PC-3 (cell line): ENCODE measurements at regions not wholly inside any gene's neighbourhood (a gene's known extent, or its start where the extent isn't known, plus 50 kb on each side); places are given as distances from the start of the nearest gene placed in this dataset.
"Not testable (repeated sequence)": the region's sequence is repeated elsewhere in the genome, so short reads cannot be mapped to it uniquely, and the experiment has no call there.

ENCODE experiments used
- ATAC-seq: fragments of 200-7000 bp; cut with Tn5 transposase; 2 replicates; pipeline ENCODE4 v1.9.1; 2020; ENCODE audit warnings: mild to moderate bottlenecking, moderate library complexity
- BruUV-seq: library from RNA; stranded (reverse); fragments of 400-500 nt; replicated peaks from 2 replicates; lab custom pipeline; 2021; lab: Mats Ljungman, UMichigan
- CTCF ChIA-PET: fragments of 300-600 bp; sonication (Branson Sonifier 250); formaldehyde crosslinking; loops from one replicate; lab custom pipeline; 2022; ENCODE audit warnings: antibody characterized with exemption; lab: Charles Lee
- POLR2A ChIA-PET: fragments of 300-600 bp; sonication (Branson Sonifier 250); formaldehyde crosslinking; loops from one replicate; lab custom pipeline; 2022; ENCODE audit warnings: antibody characterized with exemption; ENCODE audit not compliant: unreplicated experiment; lab: Charles Lee
- DNase-seq: peaks from one replicate; pipeline ENCODE4 v3.0.0-alpha.2; 2015
- H2AFZ ChIP-seq: fragments of 300-600 bp; sonication (generic); 2 replicates; pipeline ENCODE4 v1.6.0; 2016; ENCODE audit warnings: antibody characterized with exemption, low read length
- H3F3A ChIP-seq: fragments of 300-600 bp; sonication (generic); one replicate; pipeline ENCODE4 v1.6.0; 2017; ENCODE audit warnings: antibody characterized with exemption, low read length, control low read depth, mild to moderate bottlenecking; ENCODE audit not compliant: unreplicated experiment
- H3K27ac ChIP-seq: fragments of 300-600 bp; sonication (generic); 2 replicates; pipeline ENCODE4 v1.5.1; 2016; ENCODE audit warnings: mild to moderate bottlenecking, low read length
- H3K27me3 ChIP-seq: fragments of 300-600 bp; sonication (generic); 2 replicates; pipeline ENCODE4 v1.6.1; 2016; ENCODE audit warnings: low read length, mixed read lengths
- H3K36me3 ChIP-seq: fragments of 300-600 bp; sonication (generic); 2 replicates; pipeline ENCODE4 v1.6.1; 2016; ENCODE audit warnings: low read depth, mixed run types, low read length, mixed read lengths
- H3K4me1 ChIP-seq: fragments of 300-600 bp; sonication (generic); 2 replicates; pipeline ENCODE4 v1.5.1; 2016; ENCODE audit warnings: low read length; ENCODE audit not compliant: insufficient read depth
- H3K4me2 ChIP-seq: fragments of 300-600 bp; sonication (generic); 2 replicates; pipeline ENCODE4 v1.6.0; 2016; ENCODE audit warnings: low read length
- H3K4me3 ChIP-seq: fragments of 300-600 bp; sonication (generic); 2 replicates; pipeline ENCODE4 v1.5.1; 2016; ENCODE audit warnings: mild to moderate bottlenecking, low read length, mixed read lengths
- H3K79me2 ChIP-seq: fragments of 300-600 bp; sonication (generic); 2 replicates; pipeline ENCODE4 v1.6.1; 2017; ENCODE audit warnings: low read length, mixed read lengths
- H3K9ac ChIP-seq: fragments of 300-600 bp; sonication (generic); 2 replicates; pipeline ENCODE4 v1.6.0; 2016; ENCODE audit warnings: mild to moderate bottlenecking, low read length
- H3K9me2 ChIP-seq: fragments of 300-600 bp; sonication (generic); replicated peaks from 2 replicates; pipeline ENCODE4 v1.6.1; 2016; ENCODE audit warnings: mixed run types, low read length, mixed read lengths
- H3K9me3 ChIP-seq: fragments of 300-600 bp; sonication (generic); 2 replicates; pipeline ENCODE4 v1.6.1; 2016; ENCODE audit warnings: low read length, mixed read lengths
- H4K20me1 ChIP-seq: fragments of 300-600 bp; sonication (generic); 2 replicates; pipeline ENCODE4 v1.6.1; 2016; ENCODE audit warnings: low read length, mixed read lengths
- CTCF ChIP-seq: fragments of 300-600 bp; sonication (generic); conservative IDR thresholded peaks from 2 replicates; pipeline ENCODE4 v1.5.1; 2017; ENCODE audit warnings: antibody characterized with exemption, low read depth, mild to moderate bottlenecking, low read length
- EZH2 ChIP-seq: fragments of 300-600 bp; sonication (generic); IDR thresholded peaks from one replicate; pipeline ENCODE4 v1.6.1; 2017; ENCODE audit warnings: antibody characterized with exemption, mild to moderate bottlenecking, low read length; ENCODE audit not compliant: unreplicated experiment
- EZH2phosphoT487 ChIP-seq: fragments of 300-600 bp; sonication (generic); IDR thresholded peaks from 2 replicates; pipeline ENCODE4 v1.6.1; 2018; ENCODE audit warnings: mild to moderate bottlenecking, antibody characterized with exemption, low read length, borderline replicate concordance
- intact Hi-C: fragments of 100-400 bp; cut with micrococcal nuclease; formaldehyde crosslinking; loops from 2 replicates; pipeline ENCODE4 v1.9.0; 2023

DNA sequence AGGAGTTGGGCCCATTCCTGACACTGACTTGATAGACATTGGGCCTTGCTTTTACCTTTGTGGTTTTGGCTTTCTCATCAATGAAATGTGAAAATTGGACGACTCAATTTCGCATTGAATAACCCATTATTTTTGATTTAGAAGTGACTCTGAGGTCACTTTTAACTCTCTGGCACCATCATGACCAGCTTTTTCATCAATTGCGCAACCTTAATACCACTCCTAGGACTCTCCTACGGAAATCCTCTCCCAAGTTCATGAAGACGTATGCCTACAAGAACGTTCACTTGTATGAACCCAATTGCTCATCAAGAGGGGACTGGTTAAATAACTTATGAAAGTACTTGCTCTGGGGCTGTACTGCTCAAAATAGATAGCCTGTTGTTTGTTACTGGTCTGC, 86.7 kb upstream of the CHD6 start:
- no TSS peak for BruUV-seq
- no peak for ATAC-seq
- Histone ChIP-seq H3K4me2 (no peak overlapping the region), H3K9me3 (no peaks in the 10 kb centered on the region), H3K4me3 (no peak overlapping the region), H3K9ac (no peak overlapping the region), H3K36me3 (no peaks in the 10 kb centered on the region), H3F3A (no peaks in the 10 kb centered on the region), H3K79me2 (no peaks in the 10 kb centered on the region), H3K4me1 (no peaks in the 10 kb centered on the region), H3K27me3 (peaks cover 24% of the 10 kb centered on the region), H2AFZ (no peak overlapping the region), H3K27ac (no peak overlapping the region), H4K20me1 (no peaks in the 10 kb centered on the region), H3K9me2 (no peaks in the 10 kb centered on the region; the same call in 1 of the 2 replicates)
- POLR2A ChIA-PET: no interaction called here
- intact Hi-C loops: no loop called here
- TF ChIP-seq CTCF (no peak), EZH2 (no peak), EZH2phosphoT487 (no peak)
- CTCF ChIA-PET: no interaction called here
- DNase-seq: no peak

GRCh38 chr20:41702647-41703046, 84.5 kb upstream of the CHD6 start:
- no peaks in the 10 kb centered on the region for H3K9me2 ChIP-seq
- intact Hi-C loops: no loop called here
- no peaks in the 10 kb centered on the region for H3K4me1 ChIP-seq
- no peak overlapping the region for H3K4me2 ChIP-seq
- no peaks in the 10 kb centered on the region for H3K79me2 ChIP-seq
- H2AFZ ChIP-seq: no peak overlapping the region
- H4K20me1 ChIP-seq: no peaks in the 10 kb centered on the region
- no peaks in the 10 kb centered on the region for H3K36me3 ChIP-seq
- H3K9me3 ChIP-seq: no peaks in the 10 kb centered on the region
- no peaks in the 10 kb centered on the region for H3F3A ChIP-seq
- BruUV-seq: no TSS peak
- DNase-seq: no peak
- H3K27me3 ChIP-seq: peaks cover 21% of the 10 kb centered on the region
- H3K4me3 ChIP-seq: no peak overlapping the region
- ChIA-PET CTCF (no interaction called here), POLR2A (no interaction called here)
- no peak overlapping the region for H3K9ac ChIP-seq
- no peak overlapping the region for H3K27ac ChIP-seq
- TF ChIP-seq EZH2: no peak
- no peak for TF ChIP-seq CTCF
- TF ChIP-seq EZH2phosphoT487: no peak
- ATAC-seq: no peak

- ChIA-PET POLR2A (no interaction called here), CTCF (no interaction called here)
- Histone ChIP-seq H4K20me1 (no peaks in the 10 kb centered on the region), H3F3A (no peaks in the 10 kb centered on the region), H3K4me1 (no peaks in the 10 kb centered on the region), H3K4me3 (no peak overlapping the region), H3K9me2 (no peaks in the 10 kb centered on the region), H3K9ac (no peak overlapping the region), H3K36me3 (no peaks in the 10 kb centered on the region), H3K9me3 (no peaks in the 10 kb centered on the region), H3K4me2 (no peak overlapping the region), H2AFZ (no peak overlapping the region), H3K79me2 (no peaks in the 10 kb centered on the region), H3K27me3 (peaks cover 19% of the 10 kb centered on the region), H3K27ac (no peak overlapping the region)
- DNase-seq: no peak
- TF ChIP-seq EZH2: no peak
- TF ChIP-seq CTCF: no peak
- TF ChIP-seq EZH2phosphoT487: no peak
- intact Hi-C loops: no loop called here
- no TSS peak for BruUV-seq
- ATAC-seq: no peak
These were observed 83.6 kb upstream of the CHD6 start for GRCh38 chr20:41701588-41702348.

DNA sequence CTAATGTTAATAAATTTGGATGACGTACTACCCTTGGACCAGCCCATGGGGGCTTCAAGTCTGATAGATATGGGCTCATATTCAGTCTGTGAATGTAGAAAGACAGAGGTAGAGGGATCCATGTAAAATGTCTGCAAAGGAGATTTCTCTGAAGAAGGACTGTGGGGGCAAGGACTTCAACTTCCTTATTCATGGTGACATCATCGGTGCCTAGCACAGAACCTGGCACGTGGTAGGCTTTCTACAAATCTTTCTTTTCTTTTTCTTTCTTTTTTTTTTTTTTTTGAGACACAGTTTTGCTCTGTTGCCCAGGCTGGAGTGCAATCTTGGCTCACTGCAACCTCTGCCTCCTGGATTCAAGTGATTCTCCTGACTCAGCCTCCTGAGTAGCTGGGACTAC, 81.5 kb upstream of the CHD6 start:
- H3K36me3 ChIP-seq, H3K9ac ChIP-seq, H3K4me3 ChIP-seq, H3K79me2 ChIP-seq, H3F3A ChIP-seq, H2AFZ ChIP-seq, BruUV-seq, ATAC-seq, H4K20me1 ChIP-seq, H3K9me2 ChIP-seq, H3K9me3 ChIP-seq, H3K27ac ChIP-seq, H3K4me1 ChIP-seq, intact Hi-C loops, H3K4me2 ChIP-seq, DNase-seq, POLR2A ChIA-PET, CTCF ChIA-PET: not testable (repeated sequence)
- H3K27me3 ChIP-seq: peaks cover 14% of the 10 kb centered on the region
